Kidney epithelial cell (primary cell): ENCODE measurements at regions not wholly inside any gene's neighbourhood (a gene's known extent, or its start where the extent isn't known, plus 50 kb on each side); places are given as distances from the start of the nearest gene placed in this dataset.

Source experiments
- DNase-seq: peaks from one replicate; pipeline ENCODE4 v3.0.0-alpha.2; 2010; ENCODE audit warnings: low read depth
- H3K27me3 ChIP-seq: 2 replicates; pipeline ENCODE4 v1.6.0; 2011; ENCODE audit warnings: low read length; ENCODE audit not compliant: control insufficient read depth, insufficient read depth
- H3K36me3 ChIP-seq: 2 replicates; pipeline ENCODE4 v1.5.1; 2011; ENCODE audit warnings: low read length; ENCODE audit not compliant: control insufficient read depth, insufficient read depth
- H3K4me3 ChIP-seq: 2 replicates; pipeline ENCODE4 v1.5.1; 2011; ENCODE audit warnings: low read depth, mild to moderate bottlenecking, control low read depth, low read length
- CTCF ChIP-seq: IDR thresholded peaks from 2 replicates; pipeline ENCODE4 v1.5.1; 2011; ENCODE audit warnings: mild to moderate bottlenecking, moderate library complexity, low read length, control low read depth, inconsistent platforms; ENCODE audit not compliant: insufficient read depth, poor library complexity, severe bottlenecking

GRCh38 chr2:160869411-160869810, 290.8 kb upstream of the TANK start:
- no peaks in the 10 kb centered on the region for H3K27me3 ChIP-seq
- H3K4me3 ChIP-seq = no peak overlapping the region
- no peaks in the 10 kb centered on the region for H3K36me3 ChIP-seq
- DNase-seq = no peak
- TF ChIP-seq CTCF = no peak

GRCh38 chr2:160870729-160871465, 289.3 kb upstream of the TANK start:
- Histone ChIP-seq H3K36me3 (no peaks in the 10 kb centered on the region), H3K27me3 (no peaks in the 10 kb centered on the region), H3K4me3 (no peak overlapping the region)
- no peak for TF ChIP-seq CTCF
- DNase-seq = no peak

GRCh38 chr2:160871953-160872352, 288.3 kb upstream of the TANK start:
- Histone ChIP-seq H3K27me3 (no peaks in the 10 kb centered on the region), H3K4me3 (no peak overlapping the region), H3K36me3 (no peaks in the 10 kb centered on the region)
- no peak for TF ChIP-seq CTCF
- DNase-seq = no peak

- TF ChIP-seq CTCF = no peak
- DNase-seq = no peak
- Histone ChIP-seq H3K27me3 (no peaks in the 10 kb centered on the region), H3K36me3 (no peaks in the 10 kb centered on the region), H3K4me3 (no peak overlapping the region)
Measured at GRCh38 chr2:160876029-160876428, 284.2 kb upstream of the TANK start.

DNA sequence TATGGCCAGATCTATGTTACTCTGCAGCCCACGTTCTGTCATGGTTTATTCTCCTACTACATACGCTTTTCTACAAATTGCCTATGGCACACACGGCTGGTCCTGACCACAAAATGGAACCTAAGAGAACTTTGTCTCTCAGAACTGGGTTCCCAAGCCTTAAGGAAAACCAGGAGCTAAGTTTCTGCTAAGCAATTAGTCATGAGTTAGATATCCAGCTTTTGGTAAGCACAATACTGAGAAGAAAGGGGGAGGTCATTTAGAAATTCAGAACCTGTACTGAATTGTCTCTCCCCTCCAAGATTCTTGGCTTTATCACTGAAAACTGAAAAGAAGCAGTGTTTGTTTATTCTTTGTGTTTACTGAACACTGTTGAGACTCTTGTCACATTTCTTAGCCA, 283.5 kb upstream of the TANK start:
- Histone ChIP-seq H3K27me3 (no peaks in the 10 kb centered on the region), H3K36me3 (no peaks in the 10 kb centered on the region), H3K4me3 (no peak overlapping the region)
- TF ChIP-seq CTCF = no peak
- DNase-seq = no peak

- Histone ChIP-seq H3K36me3 (no peaks in the 10 kb centered on the region), H3K27me3 (no peaks in the 10 kb centered on the region), H3K4me3 (no peak overlapping the region)
- TF ChIP-seq CTCF = no peak
- DNase-seq = no peak
Measured at GRCh38 chr2:160878618-160879017, 281.6 kb upstream of the TANK start.
